Mesodermal cell (in vitro differentiated cells): ENCODE measurements at regions not wholly inside any gene's neighbourhood (a gene's known extent, or its start where the extent isn't known, plus 50 kb on each side); places are given as distances from the start of the nearest gene placed in this dataset.
"Not testable (repeated sequence)": the region's sequence is repeated elsewhere in the genome, so short reads cannot be mapped to it uniquely, and the experiment has no call there.

Source experiments
- H3K27ac ChIP-seq: 2 replicates; pipeline ENCODE4 v1.7.0; 2013; ENCODE audit warnings: mild to moderate bottlenecking, low read depth, low read length, moderate library complexity; ENCODE audit not compliant: severe bottlenecking
- H3K36me3 ChIP-seq: 2 replicates; pipeline ENCODE4 v1.7.1; 2013; ENCODE audit warnings: mild to moderate bottlenecking, low read length, moderate library complexity; ENCODE audit not compliant: control insufficient read depth, insufficient read depth
- H3K4me1 ChIP-seq: one replicate; pipeline ENCODE4 v1.7.1; 2013; ENCODE audit warnings: mild to moderate bottlenecking, low read length; ENCODE audit not compliant: insufficient read depth, control insufficient read depth, poor library complexity, severe bottlenecking
- H3K4me3 ChIP-seq: 2 replicates; pipeline ENCODE4 v1.7.0; 2013; ENCODE audit warnings: low read length, control low read depth, mild to moderate bottlenecking; ENCODE audit not compliant: insufficient read depth, poor library complexity, severe bottlenecking; ENCODE audit errors: extremely low read depth
- H3K9me3 ChIP-seq: 2 replicates; pipeline ENCODE4 v1.7.1; 2013; ENCODE audit warnings: mild to moderate bottlenecking, low read length, moderate library complexity; ENCODE audit not compliant: control insufficient read depth
- WGBS, 2 experiments: methylation state at CpG; one replicate each; pipeline ENCODE4 v1.1.5; 2013; ENCODE audit warnings: missing lambda C conversion rate in 2 of 2; ENCODE audit not compliant: insufficient coverage in 2 of 2; 5-methylcytosine and 5-hydroxymethylcytosine counted together

GRCh38 chr22:17285656-17286055, 66.4 kb upstream of the ADA2 start:
- 100% methylated on average over 1 of the region's 3 CpGs for WGBS, 2 experiments
- Histone ChIP-seq H3K27ac (no peak overlapping the region), H3K36me3 (no peaks in the 10 kb centered on the region), H3K4me1 (no peaks in the 10 kb centered on the region), H3K4me3 (no peak overlapping the region), H3K9me3 (no peaks in the 10 kb centered on the region)

- no peaks in the 10 kb centered on the region for H3K4me1 ChIP-seq
- H3K9me3 ChIP-seq: no peaks in the 10 kb centered on the region
- no peaks in the 10 kb centered on the region for H3K36me3 ChIP-seq
- no peak overlapping the region for H3K4me3 ChIP-seq
- WGBS, 2 experiments: 85 to 98% methylated on average over 7 to 10 of the region's 10 CpGs
- H3K27ac ChIP-seq: no peak overlapping the region
Measured at GRCh38 chr22:17284888-17285287, 65.7 kb upstream of the ADA2 start.

- 78 to 100% methylated on average over 1 of the region's 2 CpGs for WGBS, 2 experiments
- Histone ChIP-seq H3K36me3 (no peaks in the 10 kb centered on the region), H3K9me3 (no peaks in the 10 kb centered on the region), H3K4me1 (no peaks in the 10 kb centered on the region), H3K4me3 (no peak overlapping the region), H3K27ac (no peak overlapping the region)
Measured at GRCh38 chr22:17284466-17284865, 65.2 kb upstream of the ADA2 start.

GRCh38 chr22:17283865-17284264, 64.6 kb upstream of the ADA2 start:
- H3K4me3 ChIP-seq, H3K27ac ChIP-seq, H3K4me1 ChIP-seq, H3K36me3 ChIP-seq, H3K9me3 ChIP-seq: not testable (repeated sequence)
- WGBS, 2 experiments: 90 to 94% methylated on average over 4 to 5 of the region's 10 CpGs

GRCh38 chr22:17283423-17283822, 64.2 kb upstream of the ADA2 start:
- Histone ChIP-seq H3K36me3 (no peaks in the 10 kb centered on the region), H3K9me3 (no peaks in the 10 kb centered on the region), H3K27ac (no peak overlapping the region), H3K4me1 (no peaks in the 10 kb centered on the region), H3K4me3 (no peak overlapping the region)
- 93 to 95% methylated on average over 3 to 4 of the region's 4 CpGs for WGBS, 2 experiments

- Histone ChIP-seq H3K27ac (no peak overlapping the region), H3K36me3 (no peaks in the 10 kb centered on the region), H3K4me1 (no peaks in the 10 kb centered on the region), H3K4me3 (no peak overlapping the region), H3K9me3 (no peaks in the 10 kb centered on the region)
- 100% methylated on average over 1 to 4 of the region's 8 CpGs for WGBS, 2 experiments
Measured at GRCh38 chr22:17281440-17281841, 62.2 kb upstream of the ADA2 start.

GRCh38 chr22:17281026-17281425, 61.8 kb upstream of the ADA2 start:
- Histone ChIP-seq H3K27ac (no peak overlapping the region), H3K9me3 (no peaks in the 10 kb centered on the region), H3K4me3 (no peak overlapping the region), H3K36me3 (no peaks in the 10 kb centered on the region), H3K4me1 (no peaks in the 10 kb centered on the region)
- WGBS, 2 experiments: 88 to 98% methylated on average over 1 to 5 of the region's 5 CpGs

GRCh38 chr22:17272511-17272991, 53.3 kb upstream of the ADA2 start:
- Histone ChIP-seq H3K4me3 (no peak overlapping the region), H3K9me3 (no peaks in the 10 kb centered on the region), H3K4me1 (peaks cover 16% of the 10 kb centered on the region), H3K36me3 (no peaks in the 10 kb centered on the region), H3K27ac (peak overlapping the region; percentile 77)
- 7 to 10% methylated on average over 3 to 4 of the region's 4 CpGs for WGBS, 2 experiments

GRCh38 chr22:17271711-17272451, 52.6 kb upstream of the ADA2 start:
- no peaks in the 10 kb centered on the region for H3K9me3 ChIP-seq
- no peak overlapping the region for H3K4me3 ChIP-seq
- H3K27ac ChIP-seq: no peak overlapping the region
- H3K4me1 ChIP-seq: peaks cover 22% of the 10 kb centered on the region
- 91 to 93% methylated on average over 4 to 5 of the region's 8 CpGs for WGBS, 2 experiments
- no peaks in the 10 kb centered on the region for H3K36me3 ChIP-seq

GRCh38 chr22:17269607-17270261, 50.5 kb upstream of the ADA2 start:
- WGBS, 2 experiments: 77 to 82% methylated on average over 12 of the region's 14 CpGs
- H3K9me3 ChIP-seq: no peaks in the 10 kb centered on the region
- no peak overlapping the region for H3K4me3 ChIP-seq
- no peaks in the 10 kb centered on the region for H3K36me3 ChIP-seq
- H3K4me1 ChIP-seq: peaks cover 43% of the 10 kb centered on the region
- H3K27ac ChIP-seq: no peak overlapping the region

GRCh38 chr22:17269224-17269606, 50.0 kb upstream of the ADA2 start:
- no peak overlapping the region for H3K27ac ChIP-seq
- H3K4me1 ChIP-seq: peaks cover 49% of the 10 kb centered on the region
- H3K36me3 ChIP-seq: no peaks in the 10 kb centered on the region
- H3K4me3 ChIP-seq: no peak overlapping the region
- 75 to 85% methylated on average over 2 of the region's 2 CpGs for WGBS, 2 experiments
- no peaks in the 10 kb centered on the region for H3K9me3 ChIP-seq
